Endothelial cell of umbilical vein (primary cell): ENCODE measurements at regions not wholly inside any gene's neighbourhood (a gene's known extent, or its start where the extent isn't known, plus 50 kb on each side); places are given as distances from the start of the nearest gene placed in this dataset.

Experiments used
- CTCF ChIP-seq, 2 donors: IDR thresholded peaks; 1 replicate in 1 of 2; 2 replicates in 1 of 2; pipeline ENCODE4 v1.5.1; 2011; ENCODE audit warnings: low read length in 2 of 2, mild to moderate bottlenecking in 2 of 2, moderate library complexity in 2 of 2, control low read depth in 1 of 2, inconsistent platforms in 1 of 2, low read depth in 1 of 2; ENCODE audit not compliant: insufficient read depth in 1 of 2; ENCODE audit errors: extremely low read depth in 1 of 2
- EZH2 ChIP-seq: IDR thresholded peaks from 2 replicates; pipeline ENCODE4 v1.6.1; 2012; ENCODE audit warnings: borderline replicate concordance, low read depth, mild to moderate bottlenecking, moderate library complexity, low read length, inconsistent platforms; ENCODE audit not compliant: severe bottlenecking
- POLR2A ChIP-seq: IDR thresholded peaks from 2 replicates; pipeline ENCODE4 v1.6.1; 2012; ENCODE audit warnings: low read depth, mild to moderate bottlenecking, control low read depth, low read length
- POLR2AphosphoS5 ChIP-seq: IDR thresholded peaks from 2 replicates; pipeline ENCODE4 v1.6.1; 2012; ENCODE audit warnings: low read depth, mild to moderate bottlenecking, control low read depth, low read length, moderate library complexity; ENCODE audit not compliant: insufficient read depth

GRCh38 chr3:41093476-41093875, 105.8 kb upstream of the CTNNB1 start:
- TF ChIP-seq CTCF (IDR thresholded peaks at IDR 0.05; ENCODE audit: extremely low read depth in 1 of 2, insufficient read depth in 1 of 2, low read depth in 1 of 2, low read length in 2 of 2) (no peak), POLR2A (no peak), EZH2 (no peak), POLR2AphosphoS5 (no peak)
